K562 (cell line): ENCODE measurements at regions not wholly inside any gene's neighbourhood (a gene's known extent, or its start where the extent isn't known, plus 50 kb on each side); places are given as distances from the start of the nearest gene placed in this dataset.

Experiments
- ATAC-seq: fragments of 200-7000 bp; cut with Tn5 transposase; 3 replicates; pipeline ENCODE4 v1.9.1; 2020; ENCODE audit warnings: moderate library complexity
- BruUV-seq: library from RNA; stranded (reverse); fragments of 400-500 nt; replicated peaks from 2 replicates; lab custom pipeline; 2021; lab: Mats Ljungman, UMichigan
- CTCF ChIA-PET: fragments of 300-600 bp; formaldehyde crosslinking; extraction: SDS; loops from one replicate; lab custom pipeline; 2021; ENCODE audit warnings: low intra/inter-chr PET ratio; lab: Yijun Ruan, JAX
- POLR2A ChIA-PET: fragments of 300-600, 350-650 bp; sonication (Branson Sonifier 250); formaldehyde crosslinking; extraction: SDS; loops from one replicate; lab custom pipeline; 2021; ENCODE audit warnings: antibody characterized with exemption, inconsistent platforms; lab: Yijun Ruan, JAX
- DNase-seq, 4 experiments: peaks; one replicate each; pipeline versions ENCODE4 v3.0.0 to v3.0.0-alpha.2; 2011 to 2018; ENCODE audit warnings: low spot score in 3 of 4, mixed read lengths in 3 of 4; ENCODE audit errors: extremely low read depth in 1 of 4
- FAIRE-seq: peaks from 2 replicates; lab custom pipeline; 2011; peaks lifted over from hg19 to GRCh38; lab: Jason Lieb, UNC
- H2AFZ ChIP-seq: 2 replicates; pipeline ENCODE4 v1.6.0; 2011; ENCODE audit warnings: low read depth, low read length, control low read depth, inconsistent platforms
- H3K27ac ChIP-seq: fragments of 200-600 bp; 3 replicates; pipeline ENCODE4 v1.8.0; 2011; ENCODE audit warnings: low read depth, mild to moderate bottlenecking, control low read depth, inconsistent platforms, low read length, moderate library complexity, mixed read lengths; ENCODE audit errors: extremely low read depth
- H3K27me3 ChIP-seq, 2 experiments: fragments of 300-600 bp in 1 of 2; 2 replicates in 1 of 2; 3 replicates in 1 of 2; pipeline versions ENCODE4 v1.6.0 to v1.8.0; 2011; ENCODE audit warnings: inconsistent platforms in 2 of 2, low read length in 2 of 2, mild to moderate bottlenecking in 1 of 2, mixed read lengths in 1 of 2, moderate library complexity in 1 of 2; ENCODE audit not compliant: control insufficient read depth in 2 of 2, insufficient read depth in 2 of 2
- H3K36me3 ChIP-seq: fragments of 300-600 bp; 3 replicates; pipeline ENCODE4 v1.8.0; 2011; ENCODE audit warnings: mild to moderate bottlenecking, low read length, inconsistent platforms; ENCODE audit not compliant: control insufficient read depth, insufficient read depth
- H3K4me1 ChIP-seq, 2 experiments: fragments of 200-600 bp in 1 of 2; replicated peaks in 1 of 2; 2 replicates in 1 of 2; 3 replicates in 1 of 2; pipeline versions ENCODE4 v1.5.1 to v1.8.0; 2011; ENCODE audit warnings: inconsistent platforms in 2 of 2, low read length in 2 of 2, mild to moderate bottlenecking in 1 of 2, mixed read lengths in 1 of 2, moderate library complexity in 1 of 2; ENCODE audit not compliant: control insufficient read depth in 2 of 2, insufficient read depth in 2 of 2
- H3K4me2 ChIP-seq: 2 replicates; pipeline ENCODE4 v1.6.1; 2011; ENCODE audit warnings: low read length, control low read depth, inconsistent platforms, mixed read lengths; ENCODE audit not compliant: insufficient read depth
- H3K4me3 ChIP-seq: fragments of 200-600 bp; sonication (generic), shearing (Covaris generic); 2 replicates; pipeline ENCODE4 v1.5.1; 2016; ENCODE audit warnings: control low read depth, inconsistent platforms
- H3K79me2 ChIP-seq: fragments of 200-600 bp; 3 replicates; pipeline ENCODE4 v1.8.0; 2011; ENCODE audit warnings: low read length, inconsistent platforms; ENCODE audit not compliant: control insufficient read depth, insufficient read depth
- H3K9ac ChIP-seq, 2 experiments: 2 replicates each; pipeline versions ENCODE4 v1.6.0 to v1.6.1; 2011; ENCODE audit warnings: low read depth in 2 of 2, low read length in 2 of 2, control low read depth in 1 of 2, inconsistent platforms in 1 of 2, mild to moderate bottlenecking in 1 of 2, mixed read lengths in 1 of 2; ENCODE audit not compliant: insufficient read depth in 1 of 2
- H3K9me1 ChIP-seq: one replicate; pipeline ENCODE4 v1.6.0; 2011; ENCODE audit warnings: inconsistent platforms, mild to moderate bottlenecking, low read length, moderate library complexity; ENCODE audit not compliant: control insufficient read depth, insufficient read depth
- H3K9me3 ChIP-seq: replicated peaks from 2 replicates; pipeline ENCODE4 v1.5.1; 2011; ENCODE audit warnings: low read depth, low read length, inconsistent platforms; ENCODE audit not compliant: control insufficient read depth, insufficient read depth
- H4K20me1 ChIP-seq: replicated peaks from 2 replicates; pipeline ENCODE4 v1.6.1; 2011; ENCODE audit warnings: low read length, inconsistent platforms, mixed read lengths; ENCODE audit not compliant: control insufficient read depth, insufficient read depth
- MTA3 ChIP-seq: fragments of 450-650 bp; formaldehyde crosslinking; IDR thresholded peaks from 2 replicates; pipeline ENCODE4 v1.6.1; 2017; ENCODE audit warnings: mild to moderate bottlenecking, borderline replicate concordance
- MYNN ChIP-seq, 2 experiments: sonication (generic); formaldehyde crosslinking in 1 of 2; IDR thresholded peaks; 2 replicates each; pipeline versions ENCODE4 v1.5.0 to v1.6.1; 2016 to 2020; ENCODE audit warnings: antibody characterized with exemption in 1 of 2, missing genetic modification reagents in 1 of 2
- NFATC3 ChIP-seq: fragments of 450-650 bp; IDR thresholded peaks from 2 replicates; pipeline ENCODE4 v1.6.1; 2017; ENCODE audit warnings: mild to moderate bottlenecking
- NFXL1 ChIP-seq: fragments of 450-650 bp; formaldehyde crosslinking; IDR thresholded peaks from 2 replicates; pipeline ENCODE4 v1.4.0; 2021; ENCODE audit warnings: mild to moderate bottlenecking
- POLR2B ChIP-seq: fragments of 450-650 bp; IDR thresholded peaks from 2 replicates; pipeline ENCODE4 v1.6.1; 2018; ENCODE audit warnings: low read depth; ENCODE audit not compliant: partially characterized antibody
- POLR2G ChIP-seq: fragments of 200-400 bp; formaldehyde crosslinking; IDR thresholded peaks from 2 replicates; pipeline ENCODE4 v1.6.1; 2017; ENCODE audit warnings: low read depth, mild to moderate bottlenecking, antibody characterized with exemption, low read length, moderate library complexity
- PYGO2 ChIP-seq: fragments of 450-650 bp; IDR thresholded peaks from 2 replicates; pipeline ENCODE4 v1.6.1; 2016; ENCODE audit warnings: mild to moderate bottlenecking, missing genetic modification characterization, moderate library complexity, missing compliant biosample characterization
- WGBS: fragments of 100-300 bp; shearing (Covaris generic); methylation state at CpG from one replicate; pipeline ENCODE4 v1.1.6; 2016; ENCODE audit warnings: low coverage, mixed read lengths; ENCODE audit not compliant: insufficient coverage; ENCODE audit errors: missing lambda C conversion rate; 5-methylcytosine and 5-hydroxymethylcytosine counted together
- in situ Hi-C: fragments of 300-500 bp; cut with MboI; formaldehyde crosslinking; loops from 4 replicates; pipeline ENCODE4 v1.15.0; 2018; ENCODE audit warnings: inconsistent platforms, mixed read lengths
- intact Hi-C: fragments of 100-400 bp; cut with micrococcal nuclease; formaldehyde crosslinking; loops from 2 replicates; pipeline ENCODE4 v1.14.2; 2022
- TF ChIP-seq, protein P1 (sequence below), 2 experiments: fragments of 450-650 bp; formaldehyde crosslinking in 1 of 2; IDR thresholded peaks; 2 replicates each; pipeline versions ENCODE4 v1.4.0 to v1.6.1; 2014 to 2020; ENCODE audit warnings: mild to moderate bottlenecking in 2 of 2, borderline replicate concordance in 1 of 2, low read depth in 1 of 2

DNA sequence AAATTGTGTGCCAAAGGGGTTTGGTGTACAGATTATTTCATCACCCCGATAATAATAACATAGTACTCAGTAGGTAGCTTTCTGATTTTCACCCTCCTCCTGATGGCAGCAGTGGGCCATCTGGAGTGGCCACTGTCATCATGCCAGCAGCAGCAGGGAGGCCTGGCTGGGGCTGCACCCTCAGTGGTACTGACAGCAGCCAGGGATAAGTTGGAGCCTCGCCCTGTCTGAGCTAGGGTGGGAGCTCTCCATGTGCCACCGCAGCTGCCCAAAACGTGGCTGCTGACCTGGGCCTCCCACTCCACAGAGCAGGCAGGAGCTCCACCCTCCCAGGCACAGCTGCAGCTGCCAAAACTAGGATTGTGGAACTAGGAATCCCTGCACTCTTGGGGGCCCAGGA is 700.8 kb upstream of the KCND2 start:
- no peak for DNase-seq
- no peaks in the 10 kb centered on the region for H3K9me3 ChIP-seq
- H3K9ac ChIP-seq: no peak overlapping the region
- H3K27me3 ChIP-seq: no peaks in the 10 kb centered on the region
- 9% methylated on average over 4 of the region's 4 CpGs for WGBS
- no peak for TF ChIP-seq POLR2B
- TF ChIP-seq MYNN (IDR thresholded peaks at IDR 0.05): no peak
- TF ChIP-seq MYNN (CRISPR knock-in tag; IDR thresholded peaks at IDR 0.05): no peak
- no peak for TF ChIP-seq MTA3
- peak; percentile 40; the same call in 1 of the 2 replicates for TF ChIP-seq POLR2G
- TF ChIP-seq NFXL1 (CRISPR knock-in tag): no peak
- no peak for TF ChIP-seq NFATC3
- no peak for TF ChIP-seq PYGO2 (tag)
- TF ChIP-seq, protein P1, sequence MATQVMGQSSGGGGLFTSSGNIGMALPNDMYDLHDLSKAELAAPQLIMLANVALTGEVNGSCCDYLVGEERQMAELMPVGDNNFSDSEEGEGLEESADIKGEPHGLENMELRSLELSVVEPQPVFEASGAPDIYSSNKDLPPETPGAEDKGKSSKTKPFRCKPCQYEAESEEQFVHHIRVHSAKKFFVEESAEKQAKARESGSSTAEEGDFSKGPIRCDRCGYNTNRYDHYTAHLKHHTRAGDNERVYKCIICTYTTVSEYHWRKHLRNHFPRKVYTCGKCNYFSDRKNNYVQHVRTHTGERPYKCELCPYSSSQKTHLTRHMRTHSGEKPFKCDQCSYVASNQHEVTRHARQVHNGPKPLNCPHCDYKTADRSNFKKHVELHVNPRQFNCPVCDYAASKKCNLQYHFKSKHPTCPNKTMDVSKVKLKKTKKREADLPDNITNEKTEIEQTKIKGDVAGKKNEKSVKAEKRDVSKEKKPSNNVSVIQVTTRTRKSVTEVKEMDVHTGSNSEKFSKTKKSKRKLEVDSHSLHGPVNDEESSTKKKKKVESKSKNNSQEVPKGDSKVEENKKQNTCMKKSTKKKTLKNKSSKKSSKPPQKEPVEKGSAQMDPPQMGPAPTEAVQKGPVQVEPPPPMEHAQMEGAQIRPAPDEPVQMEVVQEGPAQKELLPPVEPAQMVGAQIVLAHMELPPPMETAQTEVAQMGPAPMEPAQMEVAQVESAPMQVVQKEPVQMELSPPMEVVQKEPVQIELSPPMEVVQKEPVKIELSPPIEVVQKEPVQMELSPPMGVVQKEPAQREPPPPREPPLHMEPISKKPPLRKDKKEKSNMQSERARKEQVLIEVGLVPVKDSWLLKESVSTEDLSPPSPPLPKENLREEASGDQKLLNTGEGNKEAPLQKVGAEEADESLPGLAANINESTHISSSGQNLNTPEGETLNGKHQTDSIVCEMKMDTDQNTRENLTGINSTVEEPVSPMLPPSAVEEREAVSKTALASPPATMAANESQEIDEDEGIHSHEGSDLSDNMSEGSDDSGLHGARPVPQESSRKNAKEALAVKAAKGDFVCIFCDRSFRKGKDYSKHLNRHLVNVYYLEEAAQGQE (IDR thresholded peaks at IDR 0.05; ENCODE audit: borderline replicate concordance): no peak
- TF ChIP-seq, protein P1 (CRISPR knock-in tag; IDR thresholded peaks at IDR 0.05; ENCODE audit: low read depth): no peak
- no peaks in the 10 kb centered on the region for H3K36me3 ChIP-seq
- ChIA-PET CTCF (no interaction called here), POLR2A (interaction anchor here (1.2 kb wide), 1 partner anchor 11 kb away, joined by 4 read pairs; no protein-coding TSS in a partner anchor)
- no peak overlapping the region for H3K27ac ChIP-seq
- peak; percentile 46 for ATAC-seq
- H4K20me1 ChIP-seq: no peaks in the 10 kb centered on the region
- H3K4me2 ChIP-seq: no peak overlapping the region
- no peak overlapping the region for H2AFZ ChIP-seq
- H3K9me1 ChIP-seq: no peaks in the 10 kb centered on the region
- H3K4me1 ChIP-seq: peaks cover 0 to 2% of the 10 kb centered on the region in 2 experiments; a peak in 1 of 5 replicates
- BruUV-seq: no TSS peak
- no peak overlapping the region for H3K4me3 ChIP-seq
- FAIRE-seq: no peak
- in situ Hi-C loops (no loop called here), intact Hi-C loops (no loop called here)
- no peaks in the 10 kb centered on the region for H3K79me2 ChIP-seq
